Ectodermal cell (in vitro differentiated cells): ENCODE measurements at regions not wholly inside any gene's neighbourhood (a gene's known extent, or its start where the extent isn't known, plus 50 kb on each side); places are given as distances from the start of the nearest gene placed in this dataset.
"Not testable (repeated sequence)": the region's sequence is repeated elsewhere in the genome, so short reads cannot be mapped to it uniquely, and the experiment has no call there.

Source experiments
- H3K27ac ChIP-seq: 2 replicates; pipeline ENCODE4 v1.7.0; 2013; ENCODE audit warnings: mild to moderate bottlenecking, low read depth, low read length; ENCODE audit not compliant: insufficient read depth, poor library complexity, severe bottlenecking
- H3K27me3 ChIP-seq: 2 replicates; pipeline ENCODE4 v1.7.0; 2013; ENCODE audit warnings: mild to moderate bottlenecking, low read length; ENCODE audit not compliant: insufficient read depth, control insufficient read depth, poor library complexity, severe bottlenecking
- H3K36me3 ChIP-seq: one replicate; pipeline ENCODE4 v1.7.0; 2013; ENCODE audit warnings: low read length; ENCODE audit not compliant: control insufficient read depth, insufficient read depth
- H3K4me1 ChIP-seq: one replicate; pipeline ENCODE4 v1.7.0; 2013; ENCODE audit warnings: low read length; ENCODE audit not compliant: control insufficient read depth, insufficient read depth
- H3K4me3 ChIP-seq: 2 replicates; pipeline ENCODE4 v1.7.0; 2013; ENCODE audit warnings: low read depth, low read length, control low read depth; ENCODE audit not compliant: insufficient read depth
- H3K9me3 ChIP-seq: 2 replicates; pipeline ENCODE4 v1.7.0; 2013; ENCODE audit warnings: mild to moderate bottlenecking, low read length, moderate library complexity; ENCODE audit not compliant: control insufficient read depth
- WGBS, 2 experiments: methylation state at CpG; one replicate each; pipeline ENCODE4 v1.1.7; 2013; ENCODE audit warnings: missing lambda C conversion rate in 2 of 2; 5-methylcytosine and 5-hydroxymethylcytosine counted together

DNA sequence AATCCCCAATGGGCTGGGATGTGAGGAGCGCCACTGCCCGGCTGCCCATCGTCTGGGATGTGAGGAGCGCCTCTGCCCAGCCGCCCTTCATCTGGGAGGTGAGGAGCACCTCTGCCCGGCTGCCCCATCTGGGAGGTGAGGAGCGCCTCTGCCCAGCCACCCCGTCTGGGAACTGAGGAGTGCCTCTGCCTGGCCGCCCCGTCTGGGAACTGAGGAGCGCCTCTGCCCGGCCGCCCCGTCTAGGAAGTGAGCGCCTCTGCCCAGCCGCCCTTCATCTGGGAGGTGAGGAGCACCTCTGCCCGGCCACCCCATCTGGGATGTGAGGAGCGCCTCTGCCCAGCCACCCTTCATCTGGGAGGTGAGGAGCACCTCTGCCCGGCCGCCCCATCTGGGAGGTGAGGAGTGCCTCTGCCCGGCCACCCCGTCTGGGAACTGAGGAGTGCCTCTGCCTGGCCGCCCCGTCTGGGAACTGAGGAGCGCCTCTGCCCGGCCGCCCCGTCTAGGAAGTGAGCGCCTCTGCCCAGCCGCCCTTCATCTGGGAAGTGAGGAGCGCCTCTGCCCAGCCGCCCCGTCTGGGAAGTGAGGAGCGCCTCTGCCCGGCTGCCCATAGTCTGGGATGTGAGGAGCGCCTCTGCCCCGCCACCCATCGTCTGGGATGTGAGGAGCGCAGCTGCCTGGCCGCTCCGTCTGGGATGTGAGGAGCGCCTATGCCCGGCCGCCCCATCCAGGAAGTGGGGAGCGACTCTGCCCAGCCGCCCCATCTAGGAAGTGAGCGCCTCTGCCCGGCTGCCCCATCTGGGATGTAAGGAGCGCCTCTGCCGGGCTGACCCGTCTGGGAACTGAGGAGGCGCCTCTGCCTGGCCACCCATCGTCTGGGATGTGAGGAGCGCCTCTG lies 1085.7 kb downstream of the TYW1 start:
- not testable (repeated sequence) for H3K4me1 ChIP-seq, H3K4me3 ChIP-seq, H3K36me3 ChIP-seq, H3K27ac ChIP-seq, H3K9me3 ChIP-seq, H3K27me3 ChIP-seq
- 89 to 91% methylated on average over 54 of the region's 54 CpGs for WGBS, 2 experiments

DNA sequence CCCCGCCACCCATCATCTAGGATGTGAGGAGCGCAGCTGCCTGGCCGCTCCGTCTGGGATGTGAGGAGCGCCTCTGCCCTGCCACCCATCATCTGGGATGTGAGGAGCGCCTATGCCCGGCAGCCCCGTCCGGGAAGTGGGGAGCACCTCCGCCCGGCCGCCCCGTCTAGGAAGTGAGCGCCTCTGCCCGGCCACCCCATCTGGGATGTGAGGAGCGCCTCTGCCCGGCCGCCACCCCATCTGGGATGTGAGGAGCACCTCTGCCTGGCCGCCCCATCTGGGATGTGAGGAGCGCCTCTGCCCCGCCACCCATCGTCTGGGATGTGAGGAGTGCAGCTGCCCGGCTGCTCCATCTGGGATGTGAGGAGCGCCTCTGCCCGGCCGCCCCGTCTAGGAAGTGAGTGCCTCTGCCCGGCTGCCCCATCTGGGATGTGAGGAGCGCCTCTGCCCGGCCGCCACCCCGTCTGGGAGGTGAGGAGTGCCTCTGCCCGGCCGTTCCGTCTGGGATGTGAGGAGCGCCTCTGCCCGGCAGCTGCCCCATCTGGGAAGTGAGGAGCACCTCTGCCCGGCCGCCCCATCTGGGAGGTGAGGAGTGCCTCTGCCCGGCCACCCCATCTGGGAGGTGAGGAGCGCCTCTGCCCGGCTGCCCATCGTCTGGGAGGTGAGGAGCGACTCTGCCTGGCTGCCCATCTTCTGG lies 1086.5 kb downstream of the TYW1 start:
- 92 to 93% methylated on average over 44 of the region's 44 CpGs for WGBS, 2 experiments

DNA sequence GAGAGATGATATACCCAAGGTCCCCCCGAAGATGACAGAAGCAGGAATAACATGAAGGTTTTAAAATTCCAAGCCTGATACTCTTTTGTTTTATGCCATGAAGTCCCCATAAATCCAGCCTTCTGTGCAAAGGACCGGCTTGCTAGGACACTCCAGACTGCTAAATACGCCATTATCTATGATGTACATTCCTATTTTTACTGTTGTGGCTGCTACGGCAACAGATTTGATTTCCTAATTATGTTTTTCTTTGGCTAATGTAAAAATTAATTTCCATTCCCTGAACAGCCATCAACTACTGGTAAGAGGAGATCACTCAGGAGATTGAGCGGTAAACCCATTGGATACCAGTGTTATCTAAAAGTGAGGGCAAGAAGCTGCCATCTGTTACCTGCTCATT lies 1090.8 kb downstream of the TYW1 start:
- Histone ChIP-seq H3K27ac (no peak overlapping the region), H3K27me3 (no peaks in the 10 kb centered on the region), H3K4me1 (no peaks in the 10 kb centered on the region), H3K36me3 (no peaks in the 10 kb centered on the region), H3K4me3 (no peak overlapping the region), H3K9me3 (no peaks in the 10 kb centered on the region)
- 94 to 95% methylated on average over 5 of the region's 5 CpGs for WGBS, 2 experiments

More for the DNA sequence above, 1086.5 kb downstream of the TYW1 start:
- H3K9me3 ChIP-seq, H3K27me3 ChIP-seq, H3K27ac ChIP-seq, H3K4me1 ChIP-seq, H3K36me3 ChIP-seq, H3K4me3 ChIP-seq: not testable (repeated sequence)

DNA sequence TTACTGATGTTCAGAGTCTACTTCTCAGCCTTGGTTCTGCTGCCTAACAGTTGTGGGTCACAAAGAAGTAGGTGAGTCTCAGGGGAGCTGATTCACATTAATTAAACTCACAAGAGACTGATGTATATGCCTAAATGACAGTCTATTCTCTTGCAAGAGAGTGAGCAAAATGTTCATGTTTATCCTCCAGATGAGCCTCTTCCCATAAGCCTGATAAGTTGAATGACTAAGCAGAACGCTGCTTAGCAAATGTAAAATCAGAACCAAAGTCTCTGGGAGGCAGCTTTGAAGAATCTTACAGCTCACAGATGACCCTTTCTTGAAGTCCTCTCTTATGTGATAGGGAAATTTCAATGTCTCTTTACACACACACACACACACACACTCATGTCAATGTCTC lies 1092.2 kb downstream of the TYW1 start:
- Histone ChIP-seq H3K4me1 (no peaks in the 10 kb centered on the region), H3K9me3 (no peaks in the 10 kb centered on the region), H3K4me3 (no peak overlapping the region), H3K36me3 (no peaks in the 10 kb centered on the region), H3K27ac (no peak overlapping the region), H3K27me3 (no peaks in the 10 kb centered on the region)
- 96 to 100% methylated on average over 1 of the region's 1 CpG for WGBS, 2 experiments

DNA sequence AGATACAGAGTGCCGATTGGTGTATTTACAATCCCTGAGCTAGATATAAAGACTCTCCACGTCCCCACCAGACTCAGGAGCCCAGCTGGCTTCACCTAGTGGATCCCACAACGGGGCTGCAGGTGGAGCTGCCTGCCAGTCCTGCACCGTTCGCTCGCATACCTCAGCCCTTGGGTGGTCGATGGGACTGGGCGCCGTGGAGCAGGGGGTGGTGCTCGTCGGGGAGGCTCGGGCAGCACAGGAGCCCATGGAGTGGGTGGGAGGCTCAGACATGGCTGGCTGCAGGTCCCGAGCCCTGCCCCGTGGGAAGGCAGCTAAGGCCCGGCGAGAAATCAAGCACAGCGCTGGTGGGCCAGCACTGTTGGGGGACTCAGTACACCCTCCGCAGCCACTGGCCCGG lies 1093.6 kb downstream of the TYW1 start:
- WGBS, 2 experiments: 92 to 96% methylated on average over 19 of the region's 19 CpGs
- not testable (repeated sequence) for H3K27ac ChIP-seq, H3K4me1 ChIP-seq, H3K4me3 ChIP-seq, H3K36me3 ChIP-seq, H3K9me3 ChIP-seq, H3K27me3 ChIP-seq

DNA sequence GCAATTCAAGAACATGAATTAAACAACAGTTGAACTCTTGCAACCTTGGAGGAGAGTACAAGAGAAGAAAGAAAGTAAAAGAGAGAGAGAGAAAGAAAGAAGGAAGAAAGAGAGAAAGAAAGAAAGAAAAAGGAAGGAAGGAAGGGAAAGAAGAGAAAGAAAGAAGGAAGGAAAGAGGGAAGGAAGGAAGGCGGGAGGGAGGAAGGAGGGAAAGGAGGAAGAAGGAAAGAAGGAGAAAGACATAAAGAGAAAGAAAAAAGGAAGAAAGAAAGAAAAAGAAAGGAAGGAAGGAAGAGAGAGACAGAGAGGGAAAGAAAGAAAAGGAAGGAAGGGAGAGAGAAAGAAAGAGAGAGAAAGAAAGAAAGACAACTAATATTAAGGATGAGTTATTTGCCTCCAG lies 1106.7 kb downstream of the TYW1 start:
- 93 to 96% methylated on average over 1 of the region's 1 CpG for WGBS, 2 experiments
- H3K4me1 ChIP-seq: no peaks in the 10 kb centered on the region
- H3K27me3 ChIP-seq: no peaks in the 10 kb centered on the region

DNA sequence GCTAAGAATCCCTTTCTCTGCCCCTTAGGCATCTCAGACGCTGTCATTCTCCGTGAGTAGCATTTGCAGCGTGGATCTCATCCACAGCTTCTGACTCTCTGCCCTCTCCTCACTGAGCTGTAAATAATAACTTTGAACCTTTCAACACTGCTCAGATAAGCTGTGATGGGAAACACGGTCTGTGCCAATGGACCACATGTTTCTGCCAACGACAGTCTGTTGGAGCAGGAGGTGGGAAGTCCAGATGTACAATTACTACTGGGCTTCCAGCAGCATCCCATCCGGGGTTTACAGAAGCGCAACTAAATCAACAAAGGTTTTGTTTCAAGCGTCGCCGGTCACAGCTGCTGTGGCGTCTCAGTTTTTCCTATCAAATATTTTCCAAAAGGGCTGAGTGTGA lies 1110.6 kb downstream of the TYW1 start:
- Histone ChIP-seq H3K4me1 (no peaks in the 10 kb centered on the region), H3K27me3 (no peaks in the 10 kb centered on the region), H3K4me3 (no peak overlapping the region), H3K27ac (no peak overlapping the region), H3K36me3 (no peaks in the 10 kb centered on the region), H3K9me3 (no peaks in the 10 kb centered on the region)
- WGBS, 2 experiments: 94 to 96% methylated on average over 11 of the region's 11 CpGs

More for the DNA sequence above, 1106.7 kb downstream of the TYW1 start:
- Histone ChIP-seq H3K4me3 (no peak overlapping the region), H3K9me3 (no peaks in the 10 kb centered on the region), H3K27ac (no peak overlapping the region), H3K36me3 (no peaks in the 10 kb centered on the region)

DNA sequence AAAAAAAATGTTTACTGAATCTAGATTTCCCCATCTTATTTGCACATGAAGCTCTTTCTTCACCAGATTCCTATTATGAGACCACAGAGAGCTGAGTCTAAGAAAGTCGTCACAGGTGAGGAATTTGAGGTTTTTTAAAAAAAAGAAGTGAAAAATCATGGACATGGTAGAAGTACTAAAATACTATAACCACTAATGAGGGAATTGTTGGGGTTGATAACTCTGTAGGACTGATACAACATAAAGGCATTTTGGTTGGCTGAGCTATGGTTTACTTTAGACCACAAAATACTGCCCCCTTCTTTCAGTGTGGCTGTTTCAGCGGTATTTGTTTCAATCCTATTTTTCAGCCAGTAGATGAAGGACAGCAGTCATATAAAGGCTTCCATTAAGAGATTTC lies 1111.3 kb downstream of the TYW1 start:
- H3K9me3 ChIP-seq: no peaks in the 10 kb centered on the region
- H3K36me3 ChIP-seq: no peaks in the 10 kb centered on the region
- WGBS, 2 experiments: 92 to 100% methylated on average over 1 to 2 of the region's 2 CpGs

DNA sequence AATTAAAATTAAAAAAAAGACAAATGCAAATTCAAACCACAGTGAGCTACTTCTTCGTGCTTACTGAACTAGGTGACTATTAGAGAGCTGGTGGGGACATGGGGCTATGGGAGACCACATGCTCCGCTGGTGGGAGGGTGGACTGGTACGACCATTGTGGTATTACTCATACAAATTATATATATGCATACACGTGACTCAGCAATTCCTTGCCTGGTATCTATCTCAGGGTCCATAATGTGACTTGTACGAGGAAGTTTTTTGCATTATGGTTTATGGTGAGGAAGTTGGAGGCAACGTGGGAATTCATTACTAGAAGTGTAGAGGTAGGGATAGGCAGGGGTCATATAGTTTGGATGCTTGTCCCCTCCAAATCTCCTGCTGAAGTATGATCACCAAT lies 1112.7 kb downstream of the TYW1 start:
- H3K27ac ChIP-seq: no peak overlapping the region
- no peaks in the 10 kb centered on the region for H3K36me3 ChIP-seq
- no peak overlapping the region for H3K4me3 ChIP-seq
- H3K27me3 ChIP-seq: no peaks in the 10 kb centered on the region
- 94 to 97% methylated on average over 3 to 5 of the region's 6 CpGs for whole genome bisulfite sequencing, 2 experiments
- H3K4me1 ChIP-seq: no peaks in the 10 kb centered on the region
- H3K9me3 ChIP-seq: no peaks in the 10 kb centered on the region

More for the DNA sequence above, 1111.3 kb downstream of the TYW1 start:
- H3K4me1 ChIP-seq: no peaks in the 10 kb centered on the region
- no peak overlapping the region for H3K4me3 ChIP-seq
- no peaks in the 10 kb centered on the region for H3K27me3 ChIP-seq
- H3K27ac ChIP-seq: no peak overlapping the region

DNA sequence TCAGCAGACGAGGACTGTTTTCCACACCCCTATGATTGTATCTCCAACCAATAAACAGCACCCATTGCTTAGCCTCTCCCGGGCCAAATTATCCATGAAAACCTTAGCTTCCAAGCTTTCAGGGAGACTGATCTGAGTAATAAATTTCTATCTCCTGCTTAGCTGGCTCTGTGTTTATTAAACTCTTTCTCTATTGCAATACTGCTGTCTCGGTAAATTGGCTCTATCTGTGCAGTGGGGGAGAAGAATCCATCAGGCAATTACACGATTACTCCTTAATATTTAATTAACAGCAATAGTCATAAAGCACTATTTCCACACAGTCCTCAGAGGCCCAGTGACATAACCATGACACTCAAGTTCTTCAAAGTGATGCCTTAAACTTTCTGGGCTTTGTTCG lies 1122.8 kb downstream of the TYW1 start:
- H3K4me3 ChIP-seq: no peak overlapping the region
- WGBS, 2 experiments: 91 to 93% methylated on average over 5 of the region's 5 CpGs
- no peaks in the 10 kb centered on the region for H3K36me3 ChIP-seq
- no peaks in the 10 kb centered on the region for H3K4me1 ChIP-seq
- H3K27me3 ChIP-seq: no peaks in the 10 kb centered on the region
- no peaks in the 10 kb centered on the region for H3K9me3 ChIP-seq
- no peak overlapping the region for H3K27ac ChIP-seq
